ENCODE measurements at regions not wholly inside any gene's neighbourhood (a gene's known extent, or its start where the extent isn't known, plus 50 kb on each side); places are given as distances from the start of the nearest gene placed in this dataset.

- TF ChIP-seq TEAD4 (IDR thresholded peaks at IDR 0.05) (peak; percentile 9; the same call in 1 of the 2 replicates), USF1 (IDR thresholded peaks at IDR 0.05) (no peak), EP300 (IDR thresholded peaks at IDR 0.05; ENCODE audit: borderline replicate concordance) (no peak), FOXM1 (IDR thresholded peaks at IDR 0.05; ENCODE audit: borderline replicate concordance, low read depth) (0 out of 2 replicates have a peak, but pooled peaks have one; percentile 1), CREB1 (IDR thresholded peaks at IDR 0.05; ENCODE audit: low read depth) (peak; percentile 6; the same call in 1 of the 2 replicates), TCF12 (IDR thresholded peaks at IDR 0.05; ENCODE audit: low read depth) (no peak), RAD21 (IDR thresholded peaks at IDR 0.05; ENCODE audit: low read depth) (no peak), CEBPB (IDR thresholded peaks at IDR 0.05) (no peak)
Measured at GRCh38 chr4:30840571-30840970, 120.4 kb downstream of the PCDH7 start.

GRCh38 chr4:30842142-30842541, 122.0 kb downstream of the PCDH7 start:
- no peak for TF ChIP-seq TCF12 (IDR thresholded peaks at IDR 0.05; ENCODE audit: low read depth)
- no peak for TF ChIP-seq TEAD4 (IDR thresholded peaks at IDR 0.05)
- TF ChIP-seq USF1 (IDR thresholded peaks at IDR 0.05) = no peak
- TF ChIP-seq CEBPB (IDR thresholded peaks at IDR 0.05) = no peak
- no peak for TF ChIP-seq YY1 (IDR thresholded peaks at IDR 0.05; ENCODE audit: low read depth)
- no peak for TF ChIP-seq EP300 (IDR thresholded peaks at IDR 0.05; ENCODE audit: borderline replicate concordance)
- no peak for TF ChIP-seq RAD21 (IDR thresholded peaks at IDR 0.05; ENCODE audit: low read depth)
- no peak for TF ChIP-seq NFIC (IDR thresholded peaks at IDR 0.05)
- no peak for TF ChIP-seq MAX (IDR thresholded peaks at IDR 0.05)
- TF ChIP-seq CREB1 (IDR thresholded peaks at IDR 0.05; ENCODE audit: low read depth) = no peak
- TF ChIP-seq TAF1 (IDR thresholded peaks at IDR 0.05; ENCODE audit: low read depth) = no peak
- no peak for TF ChIP-seq ZBTB7A (IDR thresholded peaks at IDR 0.05; ENCODE audit: low read depth)
- TF ChIP-seq FOXM1 (IDR thresholded peaks at IDR 0.05; ENCODE audit: borderline replicate concordance, low read depth) = no peak
- TF ChIP-seq EGR1 (IDR thresholded peaks at IDR 0.05) = no peak
- TF ChIP-seq REST (IDR thresholded peaks at IDR 0.05; ENCODE audit: low read depth) = no peak

- TF ChIP-seq RAD21 (IDR thresholded peaks at IDR 0.05; ENCODE audit: low read depth) (no peak), MAX (IDR thresholded peaks at IDR 0.05) (no peak), TEAD4 (IDR thresholded peaks at IDR 0.05) (no peak), CREB1 (IDR thresholded peaks at IDR 0.05; ENCODE audit: low read depth) (no peak), USF1 (IDR thresholded peaks at IDR 0.05) (no peak), FOXM1 (IDR thresholded peaks at IDR 0.05; ENCODE audit: borderline replicate concordance, low read depth) (no peak), ZBTB7A (IDR thresholded peaks at IDR 0.05; ENCODE audit: low read depth) (no peak)
Measured at GRCh38 chr4:30842689-30843088, 122.5 kb downstream of the PCDH7 start.

- TF ChIP-seq TCF12 (IDR thresholded peaks at IDR 0.05; ENCODE audit: low read depth) = no peak
- TF ChIP-seq CEBPB (IDR thresholded peaks at IDR 0.05) = no peak
- TF ChIP-seq YY1 (IDR thresholded peaks at IDR 0.05; ENCODE audit: low read depth) = no peak
- no peak for TF ChIP-seq NFIC (IDR thresholded peaks at IDR 0.05)
- TF ChIP-seq CREB1 (IDR thresholded peaks at IDR 0.05; ENCODE audit: low read depth) = no peak
- no peak for TF ChIP-seq TEAD4 (IDR thresholded peaks at IDR 0.05)
- no peak for TF ChIP-seq ZBTB7A (IDR thresholded peaks at IDR 0.05; ENCODE audit: low read depth)
- no peak for TF ChIP-seq FOXM1 (IDR thresholded peaks at IDR 0.05; ENCODE audit: borderline replicate concordance, low read depth)
- TF ChIP-seq TAF1 (IDR thresholded peaks at IDR 0.05; ENCODE audit: low read depth) = no peak
- TF ChIP-seq RAD21 (IDR thresholded peaks at IDR 0.05; ENCODE audit: low read depth) = no peak
- TF ChIP-seq EP300 (IDR thresholded peaks at IDR 0.05; ENCODE audit: borderline replicate concordance) = no peak
- TF ChIP-seq MAX (IDR thresholded peaks at IDR 0.05) = no peak
Measured at GRCh38 chr4:30844861-30845582, 124.9 kb downstream of the PCDH7 start.

- no peak for TF ChIP-seq TEAD4 (IDR thresholded peaks at IDR 0.05)
- no peak for TF ChIP-seq ZBTB7A (IDR thresholded peaks at IDR 0.05; ENCODE audit: low read depth)
- no peak for TF ChIP-seq USF1 (IDR thresholded peaks at IDR 0.05)
- no peak for TF ChIP-seq CREB1 (IDR thresholded peaks at IDR 0.05; ENCODE audit: low read depth)
Measured at GRCh38 chr4:30847167-30847566, 127.0 kb downstream of the PCDH7 start.

- TF ChIP-seq CEBPB (IDR thresholded peaks at IDR 0.05) = 0 out of 2 replicates have a peak, but pooled peaks have one; percentile 3
- no peak for TF ChIP-seq NFIC (IDR thresholded peaks at IDR 0.05)
Measured at GRCh38 chr4:30847958-30848357, 127.8 kb downstream of the PCDH7 start.
